ENCODE measurements at regions not wholly inside any gene's neighbourhood (a gene's known extent, or its start where the extent isn't known, plus 50 kb on each side); places are given as distances from the start of the nearest gene placed in this dataset.

- no peak for DNase-seq
These were observed 468.4 kb downstream of the ZSWIM6 start for GRCh38 chr5:61800450-61800849.

- DNase-seq = no peak
These were observed 469.1 kb downstream of the ZSWIM6 start for GRCh38 chr5:61801174-61801573.

DNA sequence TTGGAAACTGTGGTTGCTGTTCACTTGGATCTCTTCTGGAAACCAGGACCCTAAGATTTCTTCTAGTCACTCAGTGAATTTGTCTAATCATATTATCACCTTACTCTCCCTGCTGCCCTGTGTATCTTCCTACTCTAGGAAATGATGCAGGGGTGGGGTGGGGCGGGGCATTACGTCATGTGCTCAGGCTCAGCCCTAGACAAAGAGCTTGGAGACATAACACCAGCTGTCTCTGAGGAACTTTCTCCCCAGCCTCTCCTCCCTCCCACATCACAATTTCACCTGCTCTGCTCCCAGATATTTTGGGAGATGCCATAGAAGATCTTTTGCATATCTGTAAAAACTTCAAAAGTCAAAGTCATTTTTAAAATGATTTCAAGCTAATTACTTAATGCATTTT lies 470.4 kb downstream of the ZSWIM6 start:
- DNase-seq = no peak

DNA sequence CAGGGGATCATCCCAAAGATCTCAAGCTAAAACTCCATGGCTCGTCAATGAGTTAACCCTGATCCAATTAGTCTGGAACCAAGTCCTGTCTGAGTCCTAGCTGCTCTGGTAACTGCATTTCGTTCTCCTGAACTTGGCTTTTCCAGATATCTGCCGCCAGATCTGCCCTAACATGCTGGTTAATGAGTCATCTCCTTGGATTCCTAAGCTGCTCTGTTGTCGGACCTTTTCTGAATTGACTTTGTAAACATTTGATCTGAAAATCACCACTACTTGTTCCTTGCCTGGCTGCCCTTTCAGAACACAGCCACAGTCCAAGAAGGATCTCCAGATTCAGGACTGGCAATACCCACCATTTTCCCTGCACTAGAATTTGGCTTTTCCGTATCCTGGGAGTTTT lies 473.0 kb downstream of the ZSWIM6 start:
- no peak for DNase-seq

GRCh38 chr5:61806491-61807020 lies 474.5 kb downstream of the ZSWIM6 start:
- no peak for DNase-seq

DNA sequence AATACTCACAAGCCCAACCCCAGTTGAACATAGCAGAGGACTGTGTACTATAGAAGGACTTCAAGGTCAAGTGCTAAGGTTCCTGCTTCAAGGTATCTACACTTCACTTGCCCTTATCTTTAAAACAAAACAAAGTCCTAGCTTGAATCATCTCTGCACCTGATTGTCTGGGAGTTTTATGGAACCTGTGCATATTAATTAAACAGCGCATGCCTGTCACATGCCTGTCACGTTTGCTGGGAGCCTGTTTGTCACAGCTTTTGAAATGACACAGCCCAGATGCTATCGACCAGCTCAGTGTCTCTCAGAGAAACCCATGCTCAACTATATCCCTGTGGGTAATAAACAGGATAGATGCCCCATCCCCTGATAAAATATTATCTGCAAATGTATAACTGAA lies 476.0 kb downstream of the ZSWIM6 start:
- DNase-seq = no peak

DNA sequence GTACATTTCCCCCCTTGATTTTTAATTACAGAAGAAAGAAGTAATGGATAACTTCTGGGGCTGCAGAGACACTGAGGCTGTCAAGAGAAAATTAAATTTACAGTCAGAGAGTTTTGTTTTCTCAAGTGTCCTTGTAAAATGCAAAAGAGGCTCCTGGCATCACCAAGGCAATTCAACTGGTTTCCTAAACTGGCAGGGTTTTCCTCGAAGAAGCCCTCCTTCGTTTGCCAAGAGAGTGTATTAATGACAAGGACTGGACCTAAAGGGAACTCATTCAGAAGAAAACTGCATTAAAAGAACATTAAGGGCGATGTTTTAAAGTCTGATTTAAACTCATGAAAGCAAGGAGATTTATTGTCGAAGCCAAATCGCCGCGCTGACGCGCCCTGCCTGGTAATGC lies 476.9 kb downstream of the ZSWIM6 start:
- DNase-seq = no peak

- no peak for DNase-seq
These were observed 477.6 kb downstream of the ZSWIM6 start for GRCh38 chr5:61809651-61810050.

- no peak for DNase-seq
These were observed 479.0 kb downstream of the ZSWIM6 start for GRCh38 chr5:61811052-61811451.

DNA sequence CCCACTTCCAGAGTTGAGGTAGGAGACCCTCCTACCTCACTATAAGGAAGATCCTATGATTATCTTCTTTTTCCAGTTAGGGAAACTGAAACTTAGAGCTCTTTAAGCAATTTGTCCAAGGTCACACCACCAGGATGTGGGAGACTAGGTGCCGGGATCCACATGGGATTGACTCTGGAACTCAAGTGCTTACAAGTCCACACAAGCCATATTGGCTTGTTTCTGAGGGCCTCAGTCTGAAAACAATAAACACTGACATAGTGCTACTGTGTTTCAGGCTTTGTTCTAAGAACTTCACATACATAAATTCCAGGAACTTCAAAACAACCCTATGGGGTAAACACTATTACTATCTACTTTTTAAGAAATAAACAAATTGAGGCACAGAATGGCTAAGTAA lies 481.3 kb downstream of the ZSWIM6 start:
- DNase-seq = no peak

- no peak for DNase-seq
These were observed 483.3 kb downstream of the ZSWIM6 start for GRCh38 chr5:61815339-61815738.

DNA sequence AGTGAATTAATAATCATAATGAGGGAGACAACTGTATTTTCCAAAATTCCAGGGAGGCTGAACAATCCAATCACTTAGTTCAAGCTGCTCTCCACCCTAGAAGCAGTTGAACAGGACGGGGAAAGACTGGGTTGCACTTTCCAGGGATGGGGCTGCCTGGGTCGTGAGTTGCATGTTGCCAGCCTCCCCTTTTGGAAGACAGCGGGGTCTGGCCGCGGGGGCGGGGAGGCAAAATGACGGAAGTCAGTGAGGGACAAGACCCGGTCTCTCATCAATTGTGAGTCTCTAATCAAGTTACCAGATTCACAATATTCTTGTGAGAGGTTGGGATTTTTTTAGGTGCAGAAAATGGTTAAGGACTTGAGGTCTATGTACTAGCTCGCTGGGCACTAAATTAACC lies 484.1 kb downstream of the ZSWIM6 start:
- no peak for DNase-seq

GRCh38 chr5:61816585-61817450 lies 484.8 kb downstream of the ZSWIM6 start:
- no peak for DNase-seq

DNA sequence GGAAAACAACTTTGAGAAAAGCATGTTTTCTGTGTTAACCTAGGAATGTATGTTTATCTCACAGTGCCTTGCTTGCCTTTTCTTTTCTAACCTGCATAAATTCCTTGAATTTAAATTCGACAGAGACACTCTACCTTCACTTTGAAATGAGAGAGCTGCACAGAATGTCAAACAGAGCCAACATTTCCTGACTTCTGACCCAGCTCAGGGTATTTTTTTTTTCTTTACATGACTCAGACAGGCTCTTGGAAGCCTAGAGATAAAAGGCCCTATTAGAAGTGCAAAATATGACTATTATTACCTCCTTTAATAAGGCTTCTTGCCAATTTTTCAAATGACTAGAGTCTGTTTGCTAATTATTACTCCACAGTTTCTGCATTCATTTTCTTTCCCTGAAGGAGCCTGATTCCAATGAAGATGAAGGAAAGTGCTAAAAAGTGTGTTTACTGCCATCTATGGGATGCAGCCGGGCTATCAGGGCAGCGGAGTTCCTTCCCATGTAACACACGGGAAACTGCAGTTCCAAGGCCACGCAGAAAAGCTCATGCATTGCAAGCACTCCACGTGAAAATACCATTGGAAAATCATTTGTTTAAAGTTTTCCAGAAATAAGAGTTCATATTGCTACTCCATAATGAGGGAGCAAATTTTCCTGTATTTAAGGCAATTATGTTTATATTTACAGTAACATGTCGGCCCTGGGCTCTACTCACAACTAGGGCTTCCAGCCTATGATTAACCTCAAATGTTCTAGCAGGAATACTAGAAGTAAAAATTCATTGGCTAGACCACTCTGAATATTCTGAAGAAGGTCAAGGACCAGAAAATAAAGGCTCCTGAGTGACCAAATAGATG lies 485.6 kb downstream of the ZSWIM6 start:
- DNase-seq = no peak

DNA sequence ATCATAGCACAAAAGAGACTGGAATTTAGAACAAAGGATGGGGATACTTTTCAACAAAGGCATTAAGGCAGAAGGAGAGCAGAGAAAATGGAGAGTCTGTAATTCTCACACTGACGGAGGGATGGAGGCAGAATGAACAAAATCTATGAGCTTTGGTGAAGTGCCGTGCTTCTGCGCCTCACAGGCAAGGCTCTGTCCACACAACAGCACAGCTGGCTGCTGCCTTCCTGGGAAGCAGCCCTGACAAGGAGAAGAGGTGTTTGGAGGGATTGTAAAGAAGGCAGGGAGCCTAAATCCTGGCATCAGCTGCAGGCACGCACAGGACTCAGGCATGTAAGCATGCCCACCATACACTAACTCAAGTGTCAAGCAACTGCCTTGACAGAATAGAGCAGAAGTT lies 485.2 kb upstream of the KIF2A start:
- no peak for DNase-seq

GRCh38 chr5:61821561-61821960 lies 484.4 kb upstream of the KIF2A start:
- DNase-seq = no peak

GRCh38 chr5:61822584-61822983 lies 483.4 kb upstream of the KIF2A start:
- DNase-seq = no peak

- no peak for DNase-seq
These were observed 482.9 kb upstream of the KIF2A start for GRCh38 chr5:61823065-61823464.

GRCh38 chr5:61823781-61824180 lies 482.2 kb upstream of the KIF2A start:
- no peak for DNase-seq

- DNase-seq = no peak
These were observed 481.6 kb upstream of the KIF2A start for GRCh38 chr5:61824396-61824795.

DNA sequence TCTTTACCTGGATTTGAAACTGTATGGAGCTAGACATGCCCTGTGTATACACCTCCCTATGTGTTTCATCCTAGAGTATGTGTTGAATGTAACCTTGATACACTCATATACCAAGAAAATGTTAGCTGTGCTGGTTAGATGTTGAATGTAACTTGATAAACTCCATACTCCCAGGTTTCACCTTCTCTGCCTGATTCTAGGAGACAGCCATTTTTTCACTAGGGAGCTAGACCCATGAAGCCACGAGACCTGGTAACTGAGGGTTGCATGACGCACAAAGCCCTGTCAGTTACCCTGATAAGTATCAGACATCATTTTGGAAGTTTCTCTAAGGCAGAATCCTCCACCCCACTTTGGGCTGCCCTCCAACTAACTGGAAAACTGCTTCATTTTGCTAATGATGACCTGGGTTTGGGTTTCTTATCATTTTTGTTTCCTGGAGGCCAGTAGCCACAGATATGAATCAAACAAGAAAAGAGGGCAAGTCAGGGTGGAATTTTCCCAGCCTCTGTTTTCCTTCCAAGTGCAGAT lies 478.5 kb upstream of the KIF2A start:
- DNase-seq = no peak

- DNase-seq = no peak
These were observed 477.1 kb upstream of the KIF2A start for GRCh38 chr5:61828856-61829255.

DNA sequence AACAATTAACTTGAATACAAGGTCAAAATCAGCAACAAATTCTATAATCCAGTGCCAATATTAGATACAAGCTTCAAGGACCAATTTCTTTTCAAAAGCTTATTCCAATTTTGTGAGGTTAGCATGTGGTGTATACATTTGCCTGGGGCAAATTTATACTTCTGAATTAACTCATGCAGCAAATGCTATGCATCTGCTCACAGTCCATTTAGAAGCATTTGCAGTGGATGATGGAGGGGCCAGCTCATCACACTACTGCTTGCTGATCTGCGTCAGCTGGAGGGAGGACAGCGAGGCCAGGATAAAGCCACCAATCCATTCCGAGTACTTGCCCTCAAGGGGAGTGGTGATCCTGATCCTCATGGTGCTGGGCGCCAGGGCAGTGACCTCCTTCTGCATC lies 474.3 kb upstream of the KIF2A start:
- DNase-seq = no peak

DNA sequence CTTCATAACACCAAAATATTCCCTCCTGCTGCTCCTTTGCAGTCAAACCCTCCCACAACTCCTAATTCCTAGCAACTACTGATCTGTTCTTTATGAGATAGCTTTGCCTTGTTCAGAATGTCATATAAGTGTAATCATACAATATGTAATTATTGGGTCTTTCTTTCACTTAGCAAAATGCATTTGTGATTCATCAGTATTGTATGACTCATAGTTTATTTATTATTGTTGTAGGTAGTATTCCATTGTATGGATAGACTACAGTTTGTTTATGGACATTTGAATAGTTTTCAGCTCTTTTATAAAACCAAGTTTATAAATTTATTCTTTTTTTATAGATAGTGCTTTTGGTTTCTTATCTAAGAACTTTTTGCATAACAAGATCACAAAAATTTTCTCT lies 468.2 kb upstream of the KIF2A start:
- DNase-seq = no peak
